ENCODE measurements at regions not wholly inside any gene's neighbourhood (a gene's known extent, or its start where the extent isn't known, plus 50 kb on each side); places are given as distances from the start of the nearest gene placed in this dataset.
"Not testable (repeated sequence)": the region's sequence is repeated elsewhere in the genome, so short reads cannot be mapped to it uniquely, and the experiment has no call there.

DNA sequence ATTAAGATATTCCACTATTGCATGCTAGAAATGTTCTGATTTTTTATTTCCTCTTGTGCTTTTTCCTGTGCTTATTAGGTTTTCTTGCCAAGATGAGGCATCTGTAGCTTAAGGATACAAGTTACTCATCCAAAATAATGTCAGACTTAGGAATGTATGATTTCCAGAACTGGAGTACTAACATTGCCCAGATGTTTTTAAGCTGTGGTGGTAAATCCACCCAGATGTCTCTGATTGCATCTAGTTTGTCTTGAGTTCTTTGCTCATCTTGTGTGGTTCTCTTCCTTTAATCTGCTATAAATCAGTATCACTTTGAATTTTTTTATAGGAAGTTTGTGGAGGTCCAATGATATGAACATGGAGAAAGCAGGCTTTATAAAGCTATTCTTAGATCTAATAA, 337.5 kb upstream of the ZNF608 start:
- Mint-ChIP-seq H3K36me3 (ENCODE audit: low read depth) (no peaks in the 10 kb centered on the region), H3K27me3 (ENCODE audit: insufficient read depth) (no peaks in the 10 kb centered on the region), H3K4me3 (no peak overlapping the region), H3K4me1 (ENCODE audit: low read depth) (no peaks in the 10 kb centered on the region), H3K27ac (no peak overlapping the region), H3K9me3 (peaks cover 7% of the 10 kb centered on the region)
- intact Hi-C loops (cut with micrococcal nuclease) = no loop called here
- DNase-seq (ENCODE audit: low spot score) = no peak

DNA sequence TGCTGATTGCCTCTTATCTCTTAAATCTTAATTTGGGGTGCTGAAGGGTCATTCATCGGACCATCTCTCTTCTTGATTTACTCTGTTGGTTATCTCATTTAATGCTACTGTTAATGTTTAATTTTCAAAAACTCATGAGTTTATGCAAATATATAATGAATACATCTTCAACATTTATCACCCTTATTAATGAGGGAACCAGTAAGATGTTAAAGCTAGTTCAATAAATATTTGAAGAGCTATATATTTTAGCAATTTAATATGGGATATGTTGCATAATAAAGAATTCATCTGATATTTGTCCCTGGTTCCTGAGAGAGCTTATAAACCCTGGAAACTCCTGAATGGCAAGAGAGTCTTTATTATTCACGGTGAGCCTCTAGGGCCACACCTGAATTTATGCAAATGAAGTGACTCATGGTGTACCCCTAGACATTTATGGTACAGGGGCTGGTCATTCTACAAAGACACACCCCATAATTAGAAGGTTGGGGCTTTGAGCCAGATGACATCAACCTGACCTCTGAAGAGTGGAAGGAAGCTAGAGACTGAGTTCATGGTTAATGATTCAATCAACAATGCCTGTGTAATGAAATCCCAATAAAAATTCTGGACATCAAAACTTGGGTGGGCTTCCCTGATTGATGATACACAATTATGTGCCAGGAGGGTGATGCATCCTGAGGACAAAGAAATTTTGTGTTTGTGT, 339.5 kb upstream of the ZNF608 start:
- DNase-seq (ENCODE audit: low spot score) = no peak
- Mint-ChIP-seq H3K27ac (no peak overlapping the region), H3K4me1 (ENCODE audit: low read depth) (no peaks in the 10 kb centered on the region), H3K27me3 (ENCODE audit: insufficient read depth) (no peaks in the 10 kb centered on the region), H3K9me3 (peaks cover 7% of the 10 kb centered on the region), H3K4me3 (no peak overlapping the region), H3K36me3 (ENCODE audit: low read depth) (no peaks in the 10 kb centered on the region)
- intact Hi-C loops (cut with micrococcal nuclease) = no loop called here

DNA sequence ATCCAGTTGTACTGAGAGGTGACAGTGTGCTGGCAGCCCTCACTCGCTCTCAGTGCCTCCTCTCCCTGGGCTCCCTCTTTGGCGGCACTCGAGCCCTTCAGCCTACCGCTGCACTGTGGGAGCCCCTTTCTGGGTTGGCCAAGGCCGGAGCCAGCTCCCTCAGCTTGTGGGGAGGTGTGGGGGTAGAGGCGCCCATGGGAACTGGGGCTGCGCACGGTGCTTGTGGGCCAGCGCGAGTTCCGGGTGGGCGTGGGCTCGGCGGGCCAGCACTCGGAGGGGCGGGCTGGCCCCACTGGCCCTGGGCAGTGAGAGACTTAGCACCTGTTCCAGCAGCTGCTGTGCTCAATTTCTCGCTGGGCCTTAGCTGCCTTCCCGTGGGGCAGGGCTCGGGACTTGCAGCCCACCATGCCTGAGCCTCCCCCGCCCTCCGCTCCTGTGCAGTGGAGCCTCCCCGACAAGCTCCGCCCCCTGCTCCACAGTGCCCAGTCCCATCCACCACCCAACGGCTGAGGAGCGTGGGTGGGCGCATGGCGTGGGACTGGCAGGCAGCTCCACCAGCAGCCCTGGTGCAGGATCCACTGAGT, 342.2 kb upstream of the ZNF608 start:
- Mint-ChIP-seq H3K4me1 (ENCODE audit: low read depth) (no peaks in the 10 kb centered on the region), H3K4me3 (no peak overlapping the region), H3K36me3 (ENCODE audit: low read depth) (no peaks in the 10 kb centered on the region), H3K27me3 (ENCODE audit: insufficient read depth) (no peaks in the 10 kb centered on the region), H3K27ac (no peak overlapping the region), H3K9me3 (peaks cover 7% of the 10 kb centered on the region)
- DNase-seq (ENCODE audit: low spot score) = no peak
- intact Hi-C loops (cut with micrococcal nuclease) = no loop called here

DNA sequence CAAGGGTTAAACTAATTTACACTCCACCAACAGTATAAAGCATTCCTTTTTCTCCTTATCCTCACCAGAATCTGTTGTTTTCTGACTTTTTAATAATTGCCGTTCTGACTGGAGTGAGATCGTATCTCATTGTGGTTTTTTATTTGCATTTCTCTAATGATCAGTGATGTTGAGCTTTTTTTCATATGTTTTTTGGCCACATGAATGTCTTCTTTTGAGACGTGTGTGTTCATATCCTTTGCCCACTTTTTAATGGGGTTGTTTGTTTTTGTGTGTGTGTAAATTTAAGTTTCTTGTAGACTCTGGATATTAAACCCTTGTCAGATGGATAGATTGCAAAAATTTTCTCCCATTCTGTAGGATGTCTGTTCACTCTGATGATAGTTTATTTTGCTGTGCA, 345.7 kb upstream of the ZNF608 start:
- H3K9me3 Mint-ChIP-seq; H3K27ac Mint-ChIP-seq; H3K4me1 Mint-ChIP-seq (ENCODE audit: low read depth); DNase-seq (ENCODE audit: low spot score); H3K4me3 Mint-ChIP-seq; H3K36me3 Mint-ChIP-seq (ENCODE audit: low read depth); intact Hi-C loops (cut with micrococcal nuclease); H3K27me3 Mint-ChIP-seq (ENCODE audit: insufficient read depth): not testable (repeated sequence)

- Mint-ChIP-seq H3K27ac (no peak overlapping the region), H3K36me3 (ENCODE audit: low read depth) (no peaks in the 10 kb centered on the region), H3K4me3 (no peak overlapping the region), H3K4me1 (ENCODE audit: low read depth) (no peaks in the 10 kb centered on the region), H3K27me3 (ENCODE audit: insufficient read depth) (no peaks in the 10 kb centered on the region), H3K9me3 (no peaks in the 10 kb centered on the region)
- DNase-seq (ENCODE audit: low spot score) = no peak
- intact Hi-C loops (cut with micrococcal nuclease) = no loop called here
These were observed 347.3 kb upstream of the ZNF608 start for GRCh38 chr5:125093776-125094175.

DNA sequence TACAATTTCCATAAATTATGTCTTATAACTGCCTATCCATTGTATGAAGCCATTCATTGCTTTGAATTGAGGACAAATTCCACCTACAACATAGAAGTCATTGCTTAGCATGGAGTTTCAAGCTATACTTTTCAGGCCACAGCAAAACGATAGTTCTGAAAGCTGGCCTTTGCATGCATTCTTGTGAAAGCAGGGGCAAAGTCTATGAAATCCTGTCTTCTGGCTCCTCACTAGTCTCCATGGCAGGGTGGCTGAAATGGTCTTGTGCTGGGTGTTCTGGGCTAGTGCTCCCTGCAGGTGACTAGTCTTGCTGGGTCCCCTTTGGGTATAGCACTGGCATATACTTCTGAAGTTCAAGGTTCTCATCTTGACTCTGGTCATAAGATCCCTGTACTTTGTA, 353.9 kb upstream of the ZNF608 start:
- no peak overlapping the region for H3K27ac Mint-ChIP-seq
- no peaks in the 10 kb centered on the region for H3K9me3 Mint-ChIP-seq
- H3K36me3 Mint-ChIP-seq (ENCODE audit: low read depth) = no peaks in the 10 kb centered on the region
- intact Hi-C loops (cut with micrococcal nuclease) = no loop called here
- H3K27me3 Mint-ChIP-seq (ENCODE audit: insufficient read depth) = no peaks in the 10 kb centered on the region
- H3K4me3 Mint-ChIP-seq = no peak overlapping the region
- no peak for DNase-seq (ENCODE audit: low spot score)
- no peaks in the 10 kb centered on the region for H3K4me1 Mint-ChIP-seq (ENCODE audit: low read depth)

GRCh38 chr5:125100951-125101350, 354.5 kb upstream of the ZNF608 start:
- H3K4me3 Mint-ChIP-seq = no peak overlapping the region
- no peaks in the 10 kb centered on the region for H3K4me1 Mint-ChIP-seq (ENCODE audit: low read depth)
- H3K36me3 Mint-ChIP-seq (ENCODE audit: low read depth) = no peaks in the 10 kb centered on the region
- DNase-seq (ENCODE audit: low spot score) = no peak
- intact Hi-C loops (cut with micrococcal nuclease) = no loop called here
- H3K27me3 Mint-ChIP-seq (ENCODE audit: insufficient read depth) = no peaks in the 10 kb centered on the region
- no peaks in the 10 kb centered on the region for H3K9me3 Mint-ChIP-seq
- H3K27ac Mint-ChIP-seq = no peak overlapping the region

DNA sequence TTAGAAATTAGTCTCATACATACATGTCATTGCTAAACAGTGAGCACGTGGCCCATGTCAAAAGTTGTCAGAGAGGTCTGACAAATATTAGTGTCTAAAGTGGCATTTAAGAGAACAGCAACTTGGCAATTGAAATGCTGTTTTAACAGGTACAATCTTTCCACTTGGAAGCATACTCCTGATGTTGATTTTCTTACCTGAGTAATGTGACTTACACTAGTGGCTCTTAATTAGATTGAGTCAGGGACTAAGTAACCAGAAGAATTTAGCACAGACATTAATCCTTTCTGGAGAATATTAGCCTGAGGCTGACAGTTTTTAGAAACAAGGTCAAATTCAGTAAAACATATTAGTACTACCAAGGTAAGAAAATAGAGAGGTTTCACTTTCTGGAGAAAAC, 357.0 kb upstream of the ZNF608 start:
- H3K36me3 Mint-ChIP-seq (ENCODE audit: low read depth) = no peaks in the 10 kb centered on the region
- no peaks in the 10 kb centered on the region for H3K27me3 Mint-ChIP-seq (ENCODE audit: insufficient read depth)
- intact Hi-C loops (cut with micrococcal nuclease) = no loop called here
- H3K4me3 Mint-ChIP-seq = no peak overlapping the region
- no peak for DNase-seq (ENCODE audit: low spot score)
- no peaks in the 10 kb centered on the region for H3K4me1 Mint-ChIP-seq (ENCODE audit: low read depth)
- no peak overlapping the region for H3K27ac Mint-ChIP-seq
- no peaks in the 10 kb centered on the region for H3K9me3 Mint-ChIP-seq

GRCh38 chr5:125106271-125106670, 359.8 kb upstream of the ZNF608 start:
- H3K4me1 Mint-ChIP-seq (ENCODE audit: low read depth) = no peaks in the 10 kb centered on the region
- no peaks in the 10 kb centered on the region for H3K27me3 Mint-ChIP-seq (ENCODE audit: insufficient read depth)
- H3K4me3 Mint-ChIP-seq = no peak overlapping the region
- intact Hi-C loops (cut with micrococcal nuclease) = no loop called here
- DNase-seq (ENCODE audit: low spot score) = no peak
- H3K27ac Mint-ChIP-seq = no peak overlapping the region
- H3K36me3 Mint-ChIP-seq (ENCODE audit: low read depth) = no peaks in the 10 kb centered on the region
- H3K9me3 Mint-ChIP-seq = no peaks in the 10 kb centered on the region

- H3K36me3 Mint-ChIP-seq (ENCODE audit: low read depth) = no peaks in the 10 kb centered on the region
- H3K27ac Mint-ChIP-seq = no peak overlapping the region
- intact Hi-C loops (cut with micrococcal nuclease) = no loop called here
- H3K9me3 Mint-ChIP-seq = peaks cover 5% of the 10 kb centered on the region
- DNase-seq (ENCODE audit: low spot score) = no peak
- H3K27me3 Mint-ChIP-seq (ENCODE audit: insufficient read depth) = no peaks in the 10 kb centered on the region
- H3K4me3 Mint-ChIP-seq = no peak overlapping the region
- H3K4me1 Mint-ChIP-seq (ENCODE audit: low read depth) = no peaks in the 10 kb centered on the region
These were observed 360.4 kb upstream of the ZNF608 start for GRCh38 chr5:125106881-125107280.

- Mint-ChIP-seq H3K27me3 (ENCODE audit: insufficient read depth) (no peaks in the 10 kb centered on the region), H3K36me3 (ENCODE audit: low read depth) (no peaks in the 10 kb centered on the region), H3K27ac (no peak overlapping the region), H3K9me3 (peaks cover 5% of the 10 kb centered on the region), H3K4me3 (no peak overlapping the region), H3K4me1 (ENCODE audit: low read depth) (no peaks in the 10 kb centered on the region)
- DNase-seq (ENCODE audit: low spot score) = no peak
- intact Hi-C loops (cut with micrococcal nuclease) = no loop called here
These were observed 362.9 kb upstream of the ZNF608 start for GRCh38 chr5:125109293-125109692.

DNA sequence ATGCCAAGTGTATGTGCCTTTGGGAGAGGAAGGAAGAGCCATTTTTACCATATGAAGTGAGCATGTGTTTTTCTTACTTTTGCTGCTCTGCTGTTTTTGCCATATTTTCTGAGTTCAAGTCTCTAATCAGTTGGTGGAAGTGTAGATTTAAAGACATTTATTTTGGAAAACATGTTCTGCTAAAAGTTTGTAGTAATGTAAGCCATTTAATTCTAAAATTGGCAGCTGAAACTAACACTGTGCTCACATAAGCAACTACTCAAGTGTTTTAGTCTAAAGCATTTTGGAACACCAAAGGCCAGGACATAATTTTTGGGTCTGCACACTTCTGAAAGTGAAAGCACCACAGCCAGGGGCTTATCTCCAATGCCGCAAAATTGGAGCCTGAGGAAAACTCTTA, 363.4 kb upstream of the ZNF608 start:
- DNase-seq (ENCODE audit: low spot score) = no peak
- peaks cover 5% of the 10 kb centered on the region for H3K9me3 Mint-ChIP-seq
- H3K27me3 Mint-ChIP-seq (ENCODE audit: insufficient read depth) = no peaks in the 10 kb centered on the region
- no peak overlapping the region for H3K27ac Mint-ChIP-seq
- intact Hi-C loops (cut with micrococcal nuclease) = no loop called here
- no peak overlapping the region for H3K4me3 Mint-ChIP-seq
- H3K4me1 Mint-ChIP-seq (ENCODE audit: low read depth) = no peaks in the 10 kb centered on the region
- no peaks in the 10 kb centered on the region for H3K36me3 Mint-ChIP-seq (ENCODE audit: low read depth)

GRCh38 chr5:125112196-125112595, 365.8 kb upstream of the ZNF608 start:
- Mint-ChIP-seq H3K27me3 (ENCODE audit: insufficient read depth) (no peaks in the 10 kb centered on the region), H3K27ac (no peak overlapping the region), H3K9me3 (peaks cover 5% of the 10 kb centered on the region), H3K36me3 (ENCODE audit: low read depth) (no peaks in the 10 kb centered on the region), H3K4me1 (ENCODE audit: low read depth) (no peaks in the 10 kb centered on the region), H3K4me3 (no peak overlapping the region)
- no peak for DNase-seq (ENCODE audit: low spot score)
- intact Hi-C loops (cut with micrococcal nuclease) = no loop called here

DNA sequence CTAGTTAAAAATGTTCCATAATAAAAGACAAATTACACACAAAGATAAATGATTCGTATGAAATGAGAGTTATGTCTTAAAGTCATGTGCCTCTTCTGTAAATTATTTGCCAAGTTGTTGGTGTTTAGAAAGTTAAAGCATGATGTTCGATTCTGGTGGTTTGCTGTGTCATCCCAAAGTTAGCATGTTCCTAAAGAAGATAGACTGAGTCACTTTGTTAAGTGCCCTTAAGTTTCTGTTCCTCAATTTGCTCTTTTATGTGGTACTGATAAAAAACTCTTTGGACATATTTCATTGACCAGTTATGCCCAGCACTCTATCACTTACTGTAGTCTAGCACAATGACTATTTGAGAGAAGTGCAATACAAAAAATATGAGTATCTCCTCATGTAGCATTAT, 366.9 kb upstream of the ZNF608 start:
- H3K4me3 Mint-ChIP-seq = no peak overlapping the region
- no peak overlapping the region for H3K27ac Mint-ChIP-seq
- no peaks in the 10 kb centered on the region for H3K36me3 Mint-ChIP-seq (ENCODE audit: low read depth)
- no peaks in the 10 kb centered on the region for H3K4me1 Mint-ChIP-seq (ENCODE audit: low read depth)
- peaks cover 13% of the 10 kb centered on the region for H3K9me3 Mint-ChIP-seq
- intact Hi-C loops (cut with micrococcal nuclease) = no loop called here
- H3K27me3 Mint-ChIP-seq (ENCODE audit: insufficient read depth) = no peaks in the 10 kb centered on the region
- no peak for DNase-seq (ENCODE audit: low spot score)

Measured in activated T-helper 1 cell treated with anti-CD3 and anti-CD28 coated beads, Interleukin-12 subunit alpha, Interleukin-12 subunit beta, Interleukin-2, Interleukin-4 antibody, amounts not matched to agents 30 ng/mL and 10 ng/mL and 1 ng/mL, durations not matched to agents 14 hours and 24 hours and 36 hours (primary cell).